Colon (tissue), 2 donors: ENCODE measurements at regions not wholly inside any gene's neighbourhood (a gene's known extent, or its start where the extent isn't known, plus 50 kb on each side); places are given as distances from the start of the nearest gene placed in this dataset.

ENCODE experiments used
- FAIRE-seq: peaks from 2 replicates; lab custom pipeline; 2012; peaks lifted over from hg19 to GRCh38; lab: Jason Lieb, UNC
- donor health status: control.
- donor health status: control.

DNA sequence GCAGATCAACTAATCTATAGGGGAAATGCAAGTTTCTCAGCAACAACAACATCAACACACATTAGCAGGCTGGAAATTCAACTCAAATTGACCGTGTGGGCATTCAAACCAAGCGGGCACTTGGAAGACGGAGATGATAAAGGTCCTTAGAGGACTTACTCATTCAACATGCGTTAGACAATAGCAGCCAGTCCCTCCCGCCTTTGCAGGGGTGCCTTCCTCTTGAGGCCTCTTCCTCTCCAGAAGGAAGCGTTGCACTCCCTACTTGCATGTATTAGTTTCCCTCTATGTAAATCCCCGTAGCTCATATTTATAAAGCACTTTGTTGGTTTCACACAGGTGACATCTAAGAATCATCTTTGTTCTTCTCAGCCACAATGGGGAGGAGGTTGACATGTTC lies 300.8 kb upstream of the STXBP5 start:
- no peak for FAIRE-seq

DNA sequence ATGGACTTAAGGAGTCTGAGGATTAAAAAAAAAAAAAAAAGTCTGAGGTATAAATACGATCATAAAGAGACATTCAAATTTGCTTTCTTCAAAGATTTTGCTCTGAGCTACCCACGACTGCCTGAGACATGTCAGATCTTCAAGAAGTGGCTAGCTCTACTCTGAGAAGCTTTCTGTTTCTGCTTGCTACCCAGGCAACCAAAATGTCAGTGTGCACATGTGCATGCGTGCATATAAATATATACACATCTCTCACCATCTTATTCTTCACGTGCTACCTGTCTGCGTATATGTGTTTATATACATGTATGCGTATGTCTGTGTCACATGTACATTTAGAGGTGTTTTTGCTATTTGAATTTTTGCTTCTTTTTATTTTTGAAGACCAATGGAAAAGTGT lies 299.6 kb upstream of the STXBP5 start:
- FAIRE-seq = no peak

GRCh38 chr6:146905181-146905704 lies 299.0 kb upstream of the STXBP5 start:
- no peak for FAIRE-seq

DNA sequence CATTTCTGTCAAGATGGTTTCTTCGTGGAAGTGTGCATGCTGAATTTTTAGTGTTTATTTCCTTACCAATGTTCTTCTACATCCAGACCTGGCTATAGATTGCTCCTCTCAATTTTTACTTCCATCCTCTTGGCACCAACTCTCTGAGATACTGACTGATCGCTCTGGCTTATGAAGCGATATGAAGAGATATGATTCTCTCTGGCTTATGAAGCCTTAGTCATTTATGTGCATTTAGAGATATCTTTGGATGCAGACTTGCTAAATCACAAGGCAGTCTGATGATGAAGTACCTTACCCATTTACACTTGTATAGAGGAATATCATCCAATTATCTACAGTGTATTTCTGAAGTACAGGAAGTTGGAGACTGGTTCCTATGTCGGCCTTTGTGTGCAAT lies 295.4 kb upstream of the STXBP5 start:
- FAIRE-seq = no peak

DNA sequence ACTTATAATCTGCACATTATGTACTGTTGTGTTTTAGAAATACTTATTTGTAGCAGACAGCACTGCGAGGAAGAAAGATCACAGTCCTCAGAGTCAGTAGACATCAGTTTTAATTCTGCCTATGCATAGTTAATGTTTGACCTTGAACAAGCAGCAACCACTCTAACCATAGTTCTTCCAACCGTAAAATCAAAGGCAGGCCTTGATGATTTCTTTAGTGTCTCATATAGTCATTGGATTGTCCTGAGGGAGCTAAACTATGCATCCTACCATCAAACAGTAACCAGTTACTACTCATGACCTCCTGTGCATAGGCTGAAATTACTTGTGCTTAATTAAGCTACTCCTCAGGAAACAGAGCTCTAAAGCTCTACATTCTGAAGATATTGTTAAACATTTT lies 294.8 kb upstream of the STXBP5 start:
- no peak for FAIRE-seq

DNA sequence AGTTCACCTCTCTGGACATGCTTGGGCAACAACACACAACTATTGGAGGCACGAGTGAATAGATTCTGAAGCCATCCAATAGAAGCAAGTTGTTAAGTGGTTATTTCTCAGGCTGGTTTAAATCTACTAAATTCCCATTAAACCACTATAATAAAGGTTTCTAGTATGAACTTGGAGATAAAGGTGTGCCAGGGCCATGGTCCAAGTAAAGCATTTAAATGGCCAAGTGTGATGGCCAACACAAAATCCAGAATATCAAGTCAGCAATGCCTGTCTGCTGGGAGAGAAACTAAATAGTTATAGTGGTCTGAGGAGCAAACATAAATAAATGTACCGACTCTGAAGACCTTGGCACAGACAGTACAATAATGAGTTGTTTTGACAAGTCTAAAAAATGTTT lies 294.3 kb upstream of the STXBP5 start:
- FAIRE-seq = no peak

DNA sequence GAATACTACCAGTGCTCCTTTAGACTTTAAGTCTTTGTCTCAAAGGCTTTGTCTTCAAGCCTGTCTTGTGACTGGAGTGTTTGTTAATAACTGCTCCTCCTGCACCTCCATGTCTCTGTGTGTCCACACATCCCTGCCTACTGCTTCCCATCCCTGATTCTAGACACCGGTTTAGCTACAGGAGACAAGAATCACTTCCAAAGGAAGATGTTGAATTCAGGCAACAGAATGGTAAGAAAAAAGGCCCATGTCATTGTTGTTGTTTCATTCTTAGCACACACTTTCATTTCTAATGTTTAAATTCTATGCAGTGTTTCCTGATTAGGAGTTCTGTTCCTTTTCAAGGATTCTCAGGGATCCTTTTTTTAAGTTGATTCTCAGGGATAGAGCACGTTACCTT lies 293.6 kb upstream of the STXBP5 start:
- FAIRE-seq = no peak

- no peak for FAIRE-seq
Measured at GRCh38 chr6:146911635-146912215, 292.5 kb upstream of the STXBP5 start.

- no peak for FAIRE-seq
Measured at GRCh38 chr6:146912730-146913685, 291.2 kb upstream of the STXBP5 start.

GRCh38 chr6:146913842-146914488 lies 290.3 kb upstream of the STXBP5 start:
- no peak for FAIRE-seq

GRCh38 chr6:146914489-146915483 lies 289.4 kb upstream of the STXBP5 start:
- FAIRE-seq = no peak

- no peak for FAIRE-seq
Measured at GRCh38 chr6:146915671-146916127, 288.5 kb upstream of the STXBP5 start.

GRCh38 chr6:146916435-146917025 lies 287.7 kb upstream of the STXBP5 start:
- FAIRE-seq = no peak

GRCh38 chr6:146917182-146917581 lies 287.0 kb upstream of the STXBP5 start:
- FAIRE-seq = no peak

DNA sequence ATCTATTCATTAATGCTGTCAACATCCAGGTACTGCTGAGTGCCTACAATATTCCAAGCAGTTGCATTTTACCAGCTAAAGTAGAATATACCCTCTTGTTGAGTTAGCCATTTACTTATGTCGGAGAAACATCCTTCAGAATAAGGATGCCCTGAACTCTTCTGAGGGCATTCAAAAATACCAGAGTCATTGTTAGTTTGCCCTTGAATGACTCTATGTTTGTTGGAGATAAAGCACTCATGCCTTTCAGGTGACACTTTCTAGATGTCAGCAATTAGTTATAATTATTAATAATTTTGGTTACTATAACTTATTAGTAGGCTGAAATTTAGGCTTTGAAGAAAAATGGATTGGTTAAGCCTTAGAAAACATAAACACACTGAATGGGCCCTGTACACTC lies 286.2 kb upstream of the STXBP5 start:
- FAIRE-seq = no peak

- FAIRE-seq = no peak
Measured at GRCh38 chr6:146919017-146919416, 285.2 kb upstream of the STXBP5 start.

DNA sequence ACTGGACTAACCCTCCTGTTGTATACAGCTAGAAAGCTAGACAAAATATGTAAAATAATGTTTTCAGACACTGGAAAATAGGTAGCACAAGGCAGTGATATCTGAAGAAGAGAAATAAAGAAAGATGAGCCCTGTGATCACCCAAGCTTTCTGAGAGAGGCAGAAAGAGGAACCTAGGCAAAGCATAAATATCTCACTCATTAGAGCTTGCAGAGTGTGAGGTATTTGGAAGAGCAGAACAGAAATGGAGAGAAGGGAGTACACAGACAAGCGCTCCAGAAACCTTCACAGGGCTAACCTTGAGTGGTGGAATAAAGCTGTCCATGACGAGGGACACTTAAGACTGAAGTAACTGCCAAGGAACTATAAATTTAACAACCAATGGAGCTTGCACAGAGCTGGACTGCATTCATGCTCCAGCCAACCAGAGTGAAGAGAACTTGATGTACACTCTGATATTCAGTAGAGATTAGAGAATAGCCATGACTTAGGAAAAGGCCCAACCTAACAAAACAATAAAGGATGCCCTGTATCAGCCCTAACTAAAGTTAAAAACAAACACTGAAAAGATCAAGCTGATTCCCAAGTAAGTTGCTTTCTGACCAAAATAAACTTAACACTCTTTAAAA lies 280.9 kb upstream of the STXBP5 start:
- no peak for FAIRE-seq

GRCh38 chr6:146925846-146926245 lies 278.4 kb upstream of the STXBP5 start:
- no peak for FAIRE-seq

- FAIRE-seq = no peak
Measured at GRCh38 chr6:146928503-146928902, 275.7 kb upstream of the STXBP5 start.

- FAIRE-seq = no peak
Measured at GRCh38 chr6:146931214-146931613, 273.0 kb upstream of the STXBP5 start.

DNA sequence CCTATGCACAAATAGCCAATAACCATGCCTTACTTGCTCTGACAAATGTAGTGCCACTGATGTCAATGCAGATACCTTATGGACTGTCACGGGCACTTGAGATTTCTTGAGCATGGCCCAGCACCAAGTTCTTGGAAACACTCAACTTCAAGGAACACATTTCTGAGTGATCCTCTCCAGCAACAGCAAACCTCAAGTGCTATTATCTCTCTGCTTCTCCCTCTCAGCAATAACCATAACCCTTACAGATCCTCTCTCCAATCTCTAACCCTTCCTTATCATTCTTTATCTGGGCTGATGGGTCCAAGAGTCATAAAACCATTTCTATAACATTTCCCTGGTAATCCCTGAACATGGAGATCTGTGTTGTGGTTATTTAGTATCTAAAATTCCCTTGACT lies 266.9 kb upstream of the STXBP5 start:
- FAIRE-seq = no peak
